H1 (cell line): ENCODE measurements at regions not wholly inside any gene's neighbourhood (a gene's known extent, or its start where the extent isn't known, plus 50 kb on each side); places are given as distances from the start of the nearest gene placed in this dataset.
"Not testable (repeated sequence)": the region's sequence is repeated elsewhere in the genome, so short reads cannot be mapped to it uniquely, and the experiment has no call there.

Experiments used
- CTCF ChIA-PET: fragments of 300-600 bp; sonication (Branson Sonifier 250); formaldehyde crosslinking; loops from one replicate; lab custom pipeline; 2021; ENCODE audit not compliant: partially characterized antibody; lab: Charles Lee
- POLR2A ChIA-PET: fragments of 300-600 bp; sonication (Branson Sonifier 250); formaldehyde crosslinking; loops from one replicate; lab custom pipeline; 2021; ENCODE audit warnings: inconsistent platforms; ENCODE audit not compliant: partially characterized antibody; lab: Charles Lee
- DNase-seq, 2 experiments: peaks; one replicate each; pipeline versions ENCODE4 v3.0.0 to v3.0.0-alpha.2; 2010 to 2022; ENCODE audit warnings: low spot score in 2 of 2, low read depth in 1 of 2, mixed read lengths in 1 of 2
- FAIRE-seq: peaks from 2 replicates; lab custom pipeline; 2011; peaks lifted over from hg19 to GRCh38; lab: Jason Lieb, UNC
- H2AFZ ChIP-seq: 2 replicates; pipeline ENCODE4 v1.8.1; 2012; ENCODE audit warnings: low read length, inconsistent platforms
- H2AK5ac ChIP-seq: 2 replicates; pipeline ENCODE4 v1.6.1; 2013; ENCODE audit warnings: low read depth, low read length
- H2BK120ac ChIP-seq: replicated peaks from 2 replicates; pipeline ENCODE3; 2013; ENCODE audit warnings: low read depth, low read length, inconsistent platforms
- H2BK12ac ChIP-seq: 2 replicates; pipeline ENCODE4 v1.6.1; 2013; ENCODE audit warnings: low read depth, low read length
- H2BK15ac ChIP-seq: 2 replicates; pipeline ENCODE4 v1.6.1; 2013; ENCODE audit warnings: low read length
- H2BK20ac ChIP-seq: 2 replicates; pipeline ENCODE4 v1.6.1; 2013; ENCODE audit warnings: low read length
- H2BK5ac ChIP-seq: 2 replicates; pipeline ENCODE4 v1.6.1; 2013; ENCODE audit warnings: low read depth, low read length
- H3K14ac ChIP-seq: 2 replicates; pipeline ENCODE4 v1.6.1; 2013; ENCODE audit warnings: inconsistent platforms; ENCODE audit not compliant: insufficient read length
- H3K18ac ChIP-seq: 2 replicates; pipeline ENCODE4 v1.6.1; 2013; ENCODE audit warnings: low read length; ENCODE audit errors: extremely low read depth
- H3K23ac ChIP-seq: 2 replicates; pipeline ENCODE4 v1.6.1; 2013; ENCODE audit warnings: inconsistent platforms; ENCODE audit not compliant: insufficient read length
- H3K23me2 ChIP-seq: 2 replicates; pipeline ENCODE4 v1.6.1; 2013; ENCODE audit warnings: low read depth, low read length
- H3K27ac ChIP-seq: 2 replicates; pipeline ENCODE4 v1.6.1; 2011; ENCODE audit warnings: low read depth, low read length, inconsistent platforms
- H3K27me3 ChIP-seq, 4 experiments: replicated peaks in 1 of 4; 1 replicate in 1 of 4; 2 replicates in 3 of 4; pipeline versions ENCODE4 v1.6.1 to v1.8.1; 2011 to 2013; ENCODE audit warnings: low read length in 3 of 4, mild to moderate bottlenecking in 3 of 4, inconsistent platforms in 2 of 4, mixed read lengths in 2 of 4, moderate library complexity in 1 of 4; ENCODE audit not compliant: control insufficient read depth in 3 of 4, insufficient read depth in 3 of 4; ENCODE audit errors: extremely low read depth in 1 of 4
- H3K36me3 ChIP-seq, 4 experiments: 2 replicates each; pipeline versions ENCODE4 v1.6.1 to v1.8.1; 2011 to 2013; ENCODE audit warnings: mild to moderate bottlenecking in 4 of 4, low read length in 3 of 4, moderate library complexity in 2 of 4, control low read depth in 1 of 4, inconsistent platforms in 1 of 4; ENCODE audit not compliant: insufficient read depth in 4 of 4, control insufficient read depth in 2 of 4
- H3K4ac ChIP-seq: replicated peaks from 2 replicates; pipeline ENCODE3; 2013; ENCODE audit warnings: low read length, low read depth, mixed read lengths, inconsistent platforms; ENCODE audit not compliant: insufficient read length
- H3K4me1 ChIP-seq, 4 experiments: replicated peaks in 1 of 4; 1 replicate in 1 of 4; 2 replicates in 3 of 4; pipeline versions ENCODE4 v1.6.1 to v1.8.1; 2011 to 2013; ENCODE audit warnings: low read length in 3 of 4, inconsistent platforms in 2 of 4, mixed read lengths in 1 of 4; ENCODE audit not compliant: insufficient read depth in 4 of 4, control insufficient read depth in 3 of 4
- H3K4me2 ChIP-seq, 2 experiments: 2 replicates each; pipeline versions ENCODE4 v1.6.1 to v1.8.1; 2011 to 2013; ENCODE audit warnings: low read depth in 2 of 2, low read length in 2 of 2, control low read depth in 1 of 2, inconsistent platforms in 1 of 2, mild to moderate bottlenecking in 1 of 2; ENCODE audit not compliant: insufficient read depth in 1 of 2
- H3K4me3 ChIP-seq, 4 experiments: fragments of 200-600, 300-600 bp in 1 of 4; sonication (generic), shearing (Covaris generic), sonication (Bioruptor Twin) in 1 of 4; 2 replicates each; pipeline versions ENCODE4 v1.5.1 to v1.8.1; 2011 to 2016; ENCODE audit warnings: low read length in 4 of 4, low read depth in 3 of 4, control low read depth in 2 of 4, inconsistent platforms in 2 of 4, mild to moderate bottlenecking in 2 of 4, mixed read lengths in 1 of 4, moderate library complexity in 1 of 4; ENCODE audit not compliant: insufficient read depth in 2 of 4; ENCODE audit errors: extremely low read depth in 1 of 4
- H3K56ac ChIP-seq: replicated peaks from 2 replicates; pipeline ENCODE3; 2013; ENCODE audit warnings: low read depth, mild to moderate bottlenecking, mixed read lengths, low read length, inconsistent platforms; ENCODE audit not compliant: insufficient read length
- H3K79me1 ChIP-seq: 2 replicates; pipeline ENCODE4 v1.6.1; 2013; ENCODE audit warnings: low read depth, low read length, control low read depth
- H3K79me2 ChIP-seq, 2 experiments: 2 replicates each; pipeline versions ENCODE4 v1.6.1 to v1.8.1; 2012 to 2013; ENCODE audit warnings: low read length in 2 of 2, mild to moderate bottlenecking in 2 of 2, inconsistent platforms in 1 of 2; ENCODE audit not compliant: insufficient read depth in 2 of 2, control insufficient read depth in 1 of 2
- H3K9ac ChIP-seq, 4 experiments: replicated peaks in 1 of 4; 1 replicate in 1 of 4; 2 replicates in 3 of 4; pipeline versions ENCODE4 v1.6.1 to v1.8.1; 2011 to 2013; ENCODE audit warnings: low read depth in 3 of 4, low read length in 3 of 4, control low read depth in 2 of 4, mild to moderate bottlenecking in 2 of 4, moderate library complexity in 2 of 4, inconsistent platforms in 1 of 4; ENCODE audit errors: extremely low read depth in 1 of 4
- H3K9me3 ChIP-seq, 2 experiments: 2 replicates each; pipeline versions ENCODE4 v1.6.1 to v1.8.1; 2012 to 2013; ENCODE audit warnings: mild to moderate bottlenecking in 2 of 2, moderate library complexity in 2 of 2, control low read depth in 1 of 2, inconsistent platforms in 1 of 2, low read depth in 1 of 2, low read length in 1 of 2, mixed read lengths in 1 of 2; ENCODE audit not compliant: insufficient read depth in 2 of 2
- H4K20me1 ChIP-seq, 2 experiments: replicated peaks in 1 of 2; 2 replicates each; pipeline versions ENCODE3 to v1.8.1; 2011 to 2013; ENCODE audit warnings: inconsistent platforms in 2 of 2, low read length in 2 of 2, mild to moderate bottlenecking in 1 of 2; ENCODE audit not compliant: insufficient read depth in 2 of 2, control insufficient read depth in 1 of 2
- H4K5ac ChIP-seq: 2 replicates; pipeline ENCODE4 v1.6.1; 2013; ENCODE audit warnings: low read length, low read depth, mixed read lengths, inconsistent platforms; ENCODE audit not compliant: insufficient read length
- H4K8ac ChIP-seq: 2 replicates; pipeline ENCODE4 v1.8.0; 2013; ENCODE audit warnings: mild to moderate bottlenecking, moderate library complexity, low read length, inconsistent platforms; ENCODE audit not compliant: insufficient read depth; ENCODE audit errors: extremely low read depth
- H4K91ac ChIP-seq: replicated peaks from 2 replicates; pipeline ENCODE3; 2013; ENCODE audit warnings: low read length, mixed read lengths, inconsistent platforms; ENCODE audit not compliant: insufficient read length
- WGBS, 2 experiments: shearing (Covaris generic) in 1 of 2; methylation state at CpG; one replicate each; pipeline versions ENCODE4 v1.1.6 to v1.1.7; 2013 to 2015; ENCODE audit warnings: low lambda C conversion rate in 2 of 2, mixed read lengths in 2 of 2, inconsistent platforms in 1 of 2, low coverage in 1 of 2, missing lambda C conversion rate in 1 of 2; ENCODE audit not compliant: insufficient replicate concordance in 2 of 2, insufficient coverage in 1 of 2, insufficient read length in 1 of 2; ENCODE audit errors: extremely low coverage in 1 of 2, missing lambda C conversion rate in 1 of 2; 5-methylcytosine and 5-hydroxymethylcytosine counted together

- H2AK5ac ChIP-seq, POLR2A ChIA-PET, H4K91ac ChIP-seq, H4K5ac ChIP-seq, H3K14ac ChIP-seq, H4K20me1 ChIP-seq, H3K23me2 ChIP-seq, H3K36me3 ChIP-seq, H3K4me3 ChIP-seq, H2BK5ac ChIP-seq, H3K56ac ChIP-seq, H3K79me2 ChIP-seq, H2BK120ac ChIP-seq, H3K4ac ChIP-seq, H3K23ac ChIP-seq, FAIRE-seq, DNase-seq, H2BK20ac ChIP-seq, H3K18ac ChIP-seq, H3K79me1 ChIP-seq, H3K27ac ChIP-seq, H2AFZ ChIP-seq, H4K8ac ChIP-seq, H3K4me1 ChIP-seq, H3K4me2 ChIP-seq, H3K9me3 ChIP-seq, H2BK15ac ChIP-seq, H3K27me3 ChIP-seq, CTCF ChIA-PET, H2BK12ac ChIP-seq, H3K9ac ChIP-seq: not testable (repeated sequence)
- 82% methylated on average over 2 of the region's 3 CpGs; no CpG with 5 or more reads in 1 of the 2 experiments for WGBS, 2 experiments
Observed at GRCh38 chr1:56014-56531, 395.4 kb downstream of the OR4F29 start.

DNA sequence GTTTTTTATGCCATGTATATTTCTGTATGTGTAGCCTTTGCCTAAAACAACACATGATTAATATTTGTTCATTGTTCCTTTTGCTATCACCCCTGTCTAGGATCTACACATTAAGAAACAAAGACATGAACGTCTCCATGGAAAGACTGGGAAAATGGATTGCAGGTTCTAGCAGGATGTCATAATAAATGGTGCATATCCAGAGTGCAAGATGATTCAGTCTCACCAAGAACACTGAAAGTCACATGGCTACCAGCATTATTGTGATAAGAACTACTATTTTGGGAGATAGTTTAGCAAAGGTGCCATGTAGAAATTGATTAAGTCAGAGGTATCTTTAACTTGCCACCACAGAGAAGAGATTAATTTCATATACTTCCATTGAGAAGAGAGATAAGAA, 398.3 kb downstream of the OR4F29 start:
- H4K20me1 ChIP-seq, H2AK5ac ChIP-seq, H3K9ac ChIP-seq, H4K91ac ChIP-seq, H3K56ac ChIP-seq, H3K79me1 ChIP-seq, H3K4ac ChIP-seq, POLR2A ChIA-PET, H4K5ac ChIP-seq, H3K23ac ChIP-seq, DNase-seq, H3K9me3 ChIP-seq, H4K8ac ChIP-seq, H3K4me1 ChIP-seq, H3K18ac ChIP-seq, CTCF ChIA-PET, H2AFZ ChIP-seq, H2BK12ac ChIP-seq, H3K27me3 ChIP-seq, H2BK120ac ChIP-seq, H3K23me2 ChIP-seq, H3K79me2 ChIP-seq, H3K14ac ChIP-seq, H2BK15ac ChIP-seq, H2BK20ac ChIP-seq, H3K27ac ChIP-seq, H3K4me2 ChIP-seq, H2BK5ac ChIP-seq, H3K4me3 ChIP-seq, FAIRE-seq, H3K36me3 ChIP-seq: not testable (repeated sequence)
- no CpG with 5 or more reads among the region's 1 CpG for WGBS, 2 experiments
